HepG2 (cell line): ENCODE measurements at regions not wholly inside any gene's neighbourhood (a gene's known extent, or its start where the extent isn't known, plus 50 kb on each side); places are given as distances from the start of the nearest gene placed in this dataset.

Source experiments
- BRCA1 ChIP-seq: sonication (generic); formaldehyde crosslinking; IDR thresholded peaks from 2 replicates; pipeline ENCODE4 v1.4.0; 2020; ENCODE audit warnings: missing genetic modification reagents
- FOXK1 ChIP-seq: sonication (generic); formaldehyde crosslinking; IDR thresholded peaks from 2 replicates; pipeline ENCODE4 v1.4.0; 2020; ENCODE audit warnings: low read depth, missing genetic modification reagents, borderline replicate concordance
- KDM3A ChIP-seq: IDR thresholded peaks from 2 replicates; pipeline ENCODE4 v1.6.1; 2018; ENCODE audit warnings: low read depth, missing compliant biosample characterization
- MEF2D ChIP-seq: sonication (generic); formaldehyde crosslinking; IDR thresholded peaks from 2 replicates; pipeline ENCODE4 v1.5.1; 2020; ENCODE audit warnings: mild to moderate bottlenecking, missing genetic modification reagents
- MTF1 ChIP-seq: sonication (generic); formaldehyde crosslinking; IDR thresholded peaks from 2 replicates; pipeline ENCODE4 v1.5.0; 2020; ENCODE audit warnings: missing genetic modification reagents
- ONECUT2 ChIP-seq: sonication (generic); formaldehyde crosslinking; IDR thresholded peaks from 2 replicates; pipeline ENCODE4 v1.4.0; 2020; ENCODE audit warnings: missing genetic modification reagents
- ZNF484 ChIP-seq: sonication (generic); formaldehyde crosslinking; IDR thresholded peaks from 2 replicates; pipeline ENCODE4 v1.5.1; 2020; ENCODE audit warnings: mild to moderate bottlenecking, low read depth, missing genetic modification reagents, borderline replicate concordance
- ZNF563 ChIP-seq: sonication (generic); formaldehyde crosslinking; IDR thresholded peaks from 2 replicates; pipeline ENCODE4 v1.8.0; 2022; ENCODE audit warnings: mild to moderate bottlenecking, moderate library complexity, missing genetic modification reagents
- ZNF768 ChIP-seq: sonication (generic); formaldehyde crosslinking; IDR thresholded peaks from 2 replicates; pipeline ENCODE4 v1.4.0; 2020; ENCODE audit warnings: missing genetic modification reagents
- TF ChIP-seq, protein P1 (sequence below), 2 experiments: fragments of 450-650 bp in 1 of 2; sonication (generic) in 1 of 2; formaldehyde crosslinking in 1 of 2; IDR thresholded peaks; 2 replicates each; pipeline versions ENCODE4 v1.6.1 to v1.8.0; 2016 to 2022; ENCODE audit warnings: antibody characterized with exemption in 1 of 2, mild to moderate bottlenecking in 1 of 2, missing genetic modification reagents in 1 of 2
- TF ChIP-seq, protein P2 (sequence below): sonication (generic); formaldehyde crosslinking; IDR thresholded peaks from 2 replicates; pipeline ENCODE4 v1.4.0; 2020; ENCODE audit warnings: missing genetic modification reagents
- TF ChIP-seq, protein P3 (sequence below): sonication (generic); formaldehyde crosslinking; IDR thresholded peaks from 2 replicates; pipeline ENCODE4 v1.4.0; 2020; ENCODE audit warnings: missing genetic modification reagents
- TF ChIP-seq, protein P4 (sequence below): sonication (generic); formaldehyde crosslinking; IDR thresholded peaks from 2 replicates; pipeline ENCODE4 v1.8.0; 2022; ENCODE audit warnings: missing genetic modification reagents, mild to moderate bottlenecking, inconsistent platforms, borderline replicate concordance

DNA sequence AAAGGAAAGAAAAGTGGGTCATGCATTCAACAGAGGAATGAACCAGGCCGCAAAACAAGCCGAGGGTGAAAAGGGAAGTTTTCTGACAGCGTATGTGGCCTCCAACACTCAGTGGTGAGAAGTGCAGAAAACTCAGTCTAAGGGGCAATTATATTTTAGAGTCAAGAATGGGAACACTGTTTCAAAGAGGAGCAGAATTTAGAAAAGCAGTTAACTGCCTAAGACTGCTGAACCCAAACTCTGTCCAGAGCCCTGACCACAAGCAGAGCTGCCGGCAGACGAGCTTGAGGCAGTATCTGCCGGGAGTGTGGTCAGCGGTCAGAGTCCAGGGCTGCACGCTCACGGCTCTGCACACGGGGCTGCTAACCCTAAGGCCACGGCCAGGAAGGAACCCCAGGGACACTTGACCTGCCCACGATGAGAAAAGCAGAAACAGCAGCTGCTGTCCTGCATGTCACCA, 347.0 kb upstream of the ID2 start (continued):
- TF ChIP-seq FOXK1 (CRISPR knock-in tag) (no peak), MEF2D (CRISPR knock-in tag) (0 out of 2 replicates have a peak, but pooled peaks have one; percentile 39), MTF1 (CRISPR knock-in tag) (peak; percentile 48; the same call in 1 of the 2 replicates), ONECUT2 (CRISPR knock-in tag) (no peak), BRCA1 (no peak), KDM3A (CRISPR knock-in tag) (0 out of 2 replicates have a peak, but pooled peaks have one; percentile 26), ZNF768 (CRISPR knock-in tag) (peak; percentile 63), ZNF563 (CRISPR knock-in tag) (peak; percentile 34; the same call in 1 of the 2 replicates), ZNF484 (no peak)
- TF ChIP-seq, protein P1, sequence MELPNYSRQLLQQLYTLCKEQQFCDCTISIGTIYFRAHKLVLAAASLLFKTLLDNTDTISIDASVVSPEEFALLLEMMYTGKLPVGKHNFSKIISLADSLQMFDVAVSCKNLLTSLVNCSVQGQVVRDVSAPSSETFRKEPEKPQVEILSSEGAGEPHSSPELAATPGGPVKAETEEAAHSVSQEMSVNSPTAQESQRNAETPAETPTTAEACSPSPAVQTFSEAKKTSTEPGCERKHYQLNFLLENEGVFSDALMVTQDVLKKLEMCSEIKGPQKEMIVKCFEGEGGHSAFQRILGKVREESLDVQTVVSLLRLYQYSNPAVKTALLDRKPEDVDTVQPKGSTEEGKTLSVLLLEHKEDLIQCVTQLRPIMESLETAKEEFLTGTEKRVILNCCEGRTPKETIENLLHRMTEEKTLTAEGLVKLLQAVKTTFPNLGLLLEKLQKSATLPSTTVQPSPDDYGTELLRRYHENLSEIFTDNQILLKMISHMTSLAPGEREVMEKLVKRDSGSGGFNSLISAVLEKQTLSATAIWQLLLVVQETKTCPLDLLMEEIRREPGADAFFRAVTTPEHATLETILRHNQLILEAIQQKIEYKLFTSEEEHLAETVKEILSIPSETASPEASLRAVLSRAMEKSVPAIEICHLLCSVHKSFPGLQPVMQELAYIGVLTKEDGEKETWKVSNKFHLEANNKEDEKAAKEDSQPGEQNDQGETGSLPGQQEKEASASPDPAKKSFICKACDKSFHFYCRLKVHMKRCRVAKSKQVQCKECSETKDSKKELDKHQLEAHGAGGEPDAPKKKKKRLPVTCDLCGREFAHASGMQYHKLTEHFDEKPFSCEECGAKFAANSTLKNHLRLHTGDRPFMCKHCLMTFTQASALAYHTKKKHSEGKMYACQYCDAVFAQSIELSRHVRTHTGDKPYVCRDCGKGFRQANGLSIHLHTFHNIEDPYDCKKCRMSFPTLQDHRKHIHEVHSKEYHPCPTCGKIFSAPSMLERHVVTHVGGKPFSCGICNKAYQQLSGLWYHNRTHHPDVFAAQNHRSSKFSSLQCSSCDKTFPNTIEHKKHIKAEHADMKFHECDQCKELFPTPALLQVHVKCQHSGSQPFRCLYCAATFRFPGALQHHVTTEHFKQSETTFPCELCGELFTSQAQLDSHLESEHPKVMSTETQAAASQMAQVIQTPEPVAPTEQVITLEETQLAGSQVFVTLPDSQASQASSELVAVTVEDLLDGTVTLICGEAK (IDR thresholded peaks at IDR 0.05), result no peak
- TF ChIP-seq, protein P1 (CRISPR knock-in tag; IDR thresholded peaks at IDR 0.05), result 0 out of 2 replicates have a peak, but pooled peaks have one; percentile 32
- TF ChIP-seq, protein P2, sequence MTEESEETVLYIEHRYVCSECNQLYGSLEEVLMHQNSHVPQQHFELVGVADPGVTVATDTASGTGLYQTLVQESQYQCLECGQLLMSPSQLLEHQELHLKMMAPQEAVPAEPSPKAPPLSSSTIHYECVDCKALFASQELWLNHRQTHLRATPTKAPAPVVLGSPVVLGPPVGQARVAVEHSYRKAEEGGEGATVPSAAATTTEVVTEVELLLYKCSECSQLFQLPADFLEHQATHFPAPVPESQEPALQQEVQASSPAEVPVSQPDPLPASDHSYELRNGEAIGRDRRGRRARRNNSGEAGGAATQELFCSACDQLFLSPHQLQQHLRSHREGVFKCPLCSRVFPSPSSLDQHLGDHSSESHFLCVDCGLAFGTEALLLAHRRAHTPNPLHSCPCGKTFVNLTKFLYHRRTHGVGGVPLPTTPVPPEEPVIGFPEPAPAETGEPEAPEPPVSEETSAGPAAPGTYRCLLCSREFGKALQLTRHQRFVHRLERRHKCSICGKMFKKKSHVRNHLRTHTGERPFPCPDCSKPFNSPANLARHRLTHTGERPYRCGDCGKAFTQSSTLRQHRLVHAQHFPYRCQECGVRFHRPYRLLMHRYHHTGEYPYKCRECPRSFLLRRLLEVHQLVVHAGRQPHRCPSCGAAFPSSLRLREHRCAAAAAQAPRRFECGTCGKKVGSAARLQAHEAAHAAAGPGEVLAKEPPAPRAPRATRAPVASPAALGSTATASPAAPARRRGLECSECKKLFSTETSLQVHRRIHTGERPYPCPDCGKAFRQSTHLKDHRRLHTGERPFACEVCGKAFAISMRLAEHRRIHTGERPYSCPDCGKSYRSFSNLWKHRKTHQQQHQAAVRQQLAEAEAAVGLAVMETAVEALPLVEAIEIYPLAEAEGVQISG (CRISPR knock-in tag), result 0 out of 2 replicates have a peak, but pooled peaks have one; percentile 21
- TF ChIP-seq, protein P3, sequence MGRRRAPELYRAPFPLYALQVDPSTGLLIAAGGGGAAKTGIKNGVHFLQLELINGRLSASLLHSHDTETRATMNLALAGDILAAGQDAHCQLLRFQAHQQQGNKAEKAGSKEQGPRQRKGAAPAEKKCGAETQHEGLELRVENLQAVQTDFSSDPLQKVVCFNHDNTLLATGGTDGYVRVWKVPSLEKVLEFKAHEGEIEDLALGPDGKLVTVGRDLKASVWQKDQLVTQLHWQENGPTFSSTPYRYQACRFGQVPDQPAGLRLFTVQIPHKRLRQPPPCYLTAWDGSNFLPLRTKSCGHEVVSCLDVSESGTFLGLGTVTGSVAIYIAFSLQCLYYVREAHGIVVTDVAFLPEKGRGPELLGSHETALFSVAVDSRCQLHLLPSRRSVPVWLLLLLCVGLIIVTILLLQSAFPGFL (CRISPR knock-in tag), result no peak
- TF ChIP-seq, protein P4, sequence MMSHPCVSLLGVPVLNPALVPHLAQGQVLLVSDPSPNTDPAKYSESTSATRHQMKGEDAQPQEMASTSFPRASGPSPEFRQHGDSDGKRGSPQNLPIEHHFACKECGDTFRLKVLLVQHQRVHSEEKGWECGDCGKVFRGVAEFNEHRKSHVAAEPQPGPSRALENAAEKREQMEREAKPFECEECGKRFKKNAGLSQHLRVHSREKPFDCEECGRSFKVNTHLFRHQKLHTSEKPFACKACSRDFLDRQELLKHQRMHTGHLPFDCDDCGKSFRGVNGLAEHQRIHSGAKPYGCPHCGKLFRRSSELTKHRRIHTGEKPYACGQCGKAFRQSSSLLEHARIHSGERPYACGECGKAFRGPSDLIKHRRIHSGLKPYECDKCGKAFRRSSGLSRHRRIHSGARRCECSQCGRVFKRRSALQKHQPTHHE (CRISPR knock-in tag), result no peak
